Stimulated activated CD8-positive, alpha-beta memory T cell treated with anti-CD3 and anti-CD28 coated beads, Interleukin-15, amount 100 ng/mL, for 1 hour (primary cell): ENCODE measurements at regions not wholly inside any gene's neighbourhood (a gene's known extent, or its start where the extent isn't known, plus 50 kb on each side); places are given as distances from the start of the nearest gene placed in this dataset.

Experiments
- DNase-seq: peaks from one replicate; pipeline ENCODE4 v3.0.0-alpha.2; 2020; ENCODE audit warnings: low read depth

- DNase-seq = no peak
Observed at GRCh38 chr15:66947471-66947870, 117.9 kb upstream of the SMAD3 start.

DNA sequence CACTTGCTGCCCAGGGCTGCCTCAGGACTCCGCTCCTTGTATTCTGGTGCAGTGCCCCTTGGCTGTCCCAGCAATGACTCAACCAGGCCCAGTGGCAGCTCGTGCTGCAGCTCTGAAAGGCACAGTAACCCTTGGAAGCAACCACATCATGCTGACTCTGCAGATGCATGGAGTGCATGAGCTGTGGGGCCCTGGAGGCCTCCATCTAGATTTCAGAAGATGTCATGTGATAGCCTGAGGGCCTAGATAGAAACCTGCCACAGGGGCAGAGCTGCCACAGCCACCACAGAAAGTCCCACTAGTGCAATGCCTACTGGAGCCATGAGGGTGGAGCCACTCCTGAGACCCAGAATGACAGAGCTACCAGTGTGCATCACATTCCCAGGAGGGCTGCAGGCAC lies 117.1 kb upstream of the SMAD3 start:
- DNase-seq = no peak

- DNase-seq = no peak
Observed at GRCh38 chr15:66950114-66950513, 115.3 kb upstream of the SMAD3 start.

DNA sequence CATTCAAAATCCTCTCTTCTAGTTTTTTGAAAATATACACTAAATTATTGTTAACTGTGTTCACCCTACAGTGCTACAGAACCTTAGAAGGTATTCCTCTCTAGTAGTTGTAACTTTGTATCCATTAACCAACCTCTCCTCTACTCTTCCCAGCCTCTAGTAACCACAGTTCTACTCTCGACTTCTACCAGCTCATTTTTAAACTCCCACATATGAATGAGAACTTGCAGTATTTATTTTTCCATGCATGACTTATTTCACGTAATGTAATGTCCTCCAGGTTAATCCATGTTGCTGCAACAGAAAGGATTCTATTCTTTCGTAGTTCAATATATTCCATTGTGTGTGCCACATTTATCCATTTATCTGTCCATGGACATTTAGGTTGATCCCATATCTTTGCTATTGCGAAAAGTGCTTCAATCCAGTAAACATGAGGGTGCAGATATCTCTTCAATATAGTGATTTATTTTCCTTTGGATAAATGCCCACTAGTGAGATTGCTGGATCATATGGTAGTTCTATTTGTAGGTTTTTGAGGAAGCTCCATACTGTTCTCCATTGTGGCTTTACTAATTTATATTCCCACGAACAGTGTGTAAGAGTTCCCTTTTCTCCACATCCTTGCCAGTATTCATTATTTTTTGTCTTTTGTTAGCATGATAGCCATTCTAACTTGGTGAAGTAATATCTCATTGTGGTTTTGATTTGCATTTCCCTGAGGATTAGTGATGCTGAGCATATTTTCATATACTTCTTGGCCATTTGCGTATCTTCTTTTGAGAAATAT lies 113.7 kb upstream of the SMAD3 start:
- no peak for DNase-seq

DNA sequence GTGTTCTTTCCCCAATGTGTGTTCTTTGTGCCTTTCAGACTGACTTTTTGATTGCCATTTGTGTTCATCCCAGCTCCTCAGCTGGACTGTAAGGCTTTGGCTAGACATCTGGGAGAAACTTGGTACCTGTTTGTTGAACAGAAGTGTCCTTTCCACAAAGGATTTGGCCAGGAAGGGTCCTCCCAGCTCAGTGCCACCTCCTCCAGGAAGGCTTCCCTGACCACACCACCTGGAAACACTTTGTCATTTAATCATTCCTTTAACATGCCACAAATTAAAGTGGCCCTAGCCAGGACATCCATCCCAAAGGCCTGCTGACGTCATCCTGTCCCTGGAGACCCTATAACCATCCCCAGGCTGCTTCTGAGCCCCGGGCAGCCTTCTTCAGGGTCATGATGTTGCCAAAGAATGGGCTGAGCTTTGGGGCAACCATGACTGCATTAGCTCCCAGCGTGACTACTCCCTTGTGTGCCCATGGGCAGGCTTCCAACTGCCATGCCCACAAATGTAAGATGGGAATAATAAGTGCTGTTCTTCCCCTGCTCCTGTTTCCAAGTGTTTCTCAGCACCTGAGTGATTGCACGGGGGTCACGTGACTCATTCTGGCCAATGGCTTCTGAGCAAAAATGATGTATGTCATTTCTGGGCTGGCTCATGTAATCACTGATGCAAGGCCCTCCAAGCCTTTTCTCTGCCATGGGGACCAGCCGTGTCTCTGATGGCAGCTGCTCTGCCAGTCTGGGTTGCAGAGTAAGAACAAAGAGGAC lies 112.5 kb upstream of the SMAD3 start:
- DNase-seq = no peak

GRCh38 chr15:66953523-66954229 lies 111.7 kb upstream of the SMAD3 start:
- no peak for DNase-seq

- no peak for DNase-seq
Observed at GRCh38 chr15:66954601-66955000, 110.8 kb upstream of the SMAD3 start.

DNA sequence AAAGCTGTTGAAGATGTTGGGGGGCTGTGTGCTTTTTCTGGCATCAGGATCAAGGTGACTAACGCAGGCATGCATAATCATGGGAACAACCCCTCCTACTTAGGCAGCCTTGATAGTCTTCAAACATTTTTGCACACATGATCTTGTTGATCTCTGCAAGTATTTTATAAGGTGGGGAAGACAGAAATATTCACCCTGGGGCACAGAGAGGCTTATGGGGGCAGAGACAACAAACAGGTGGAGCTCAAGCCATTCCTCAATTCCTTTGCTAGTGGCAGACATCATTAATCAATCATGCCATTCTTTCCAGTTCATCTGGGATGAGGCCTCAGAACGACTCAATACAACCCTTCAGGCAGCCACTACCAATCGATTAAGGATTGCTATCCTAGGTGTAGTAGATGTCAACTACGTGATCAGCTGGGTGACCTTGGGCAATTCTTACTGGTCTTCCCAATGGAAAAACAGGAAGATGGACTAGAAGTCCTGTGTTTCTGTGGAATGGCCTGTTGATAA lies 110.3 kb upstream of the SMAD3 start:
- DNase-seq = no peak

- DNase-seq = no peak
Observed at GRCh38 chr15:66955871-66956585, 109.4 kb upstream of the SMAD3 start.

DNA sequence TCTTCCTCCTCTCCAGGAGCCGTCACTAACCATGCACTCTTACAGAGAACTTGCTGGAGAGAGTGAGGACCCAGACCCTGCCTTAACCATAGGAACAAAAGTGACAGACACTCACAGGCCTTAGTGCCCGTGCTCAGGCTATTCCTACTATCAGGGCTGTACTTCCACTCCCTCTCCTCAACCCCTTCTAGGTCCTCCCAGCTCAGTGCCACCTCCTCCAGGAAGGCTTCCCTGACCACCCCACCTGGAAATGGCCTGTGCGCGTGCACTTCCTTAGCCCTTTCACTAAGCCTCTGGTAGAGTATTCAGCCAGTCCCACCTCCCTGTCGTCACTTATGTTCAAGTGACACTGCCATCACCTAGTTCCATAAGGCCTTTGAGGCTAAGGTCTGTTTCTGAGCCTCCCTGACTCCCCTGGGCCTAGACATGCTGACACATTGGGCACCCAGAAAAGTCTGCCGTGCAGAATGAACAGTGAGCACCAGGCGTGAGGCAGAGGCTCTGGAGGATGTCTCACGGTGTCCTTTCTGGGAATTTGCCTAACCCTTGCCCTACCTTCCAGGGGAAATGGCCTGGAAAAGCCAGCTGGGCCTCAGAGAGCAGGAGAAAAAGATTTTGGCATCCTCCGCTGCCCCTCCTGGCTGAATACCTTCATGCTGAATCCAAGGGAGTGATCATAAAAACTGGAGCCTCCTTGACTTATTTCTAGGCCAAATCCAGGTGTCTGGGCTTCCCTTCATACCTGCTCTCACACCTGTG lies 108.6 kb upstream of the SMAD3 start:
- no peak for DNase-seq

DNA sequence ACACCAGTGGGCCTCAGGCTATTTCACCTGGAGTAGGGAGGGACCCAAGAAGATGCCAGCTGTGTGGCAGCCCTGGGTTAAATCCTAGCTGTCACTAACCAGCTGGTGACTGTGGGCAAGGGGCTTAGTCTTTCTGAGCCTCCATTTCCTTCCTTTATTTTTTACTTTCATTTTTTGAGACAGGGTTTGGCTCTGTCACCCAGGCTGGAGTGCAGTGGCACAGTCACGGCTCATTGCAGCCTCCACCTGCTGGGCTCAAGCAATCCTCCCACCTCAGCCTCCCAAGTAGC lies 108.0 kb upstream of the SMAD3 start:
- no peak for DNase-seq

DNA sequence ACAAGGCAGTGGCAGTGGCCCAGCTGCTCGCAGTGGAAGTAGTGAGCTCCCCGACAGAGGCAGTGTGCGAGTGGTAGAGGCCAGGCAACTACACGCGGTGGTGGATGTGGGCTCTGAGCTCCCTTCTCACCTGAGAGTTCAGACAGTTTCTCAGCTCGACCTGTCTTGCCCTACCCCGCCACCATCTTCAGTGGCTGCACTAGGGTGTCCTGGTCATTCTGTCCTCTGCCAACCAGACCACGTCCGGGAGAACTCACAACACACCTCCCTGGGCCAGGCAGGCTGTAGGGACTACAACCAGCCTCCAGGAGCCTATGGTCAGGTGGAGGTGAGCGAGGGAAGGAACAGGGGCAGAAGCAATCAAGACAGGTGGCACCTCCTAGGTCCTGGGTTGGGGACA lies 106.3 kb upstream of the SMAD3 start:
- DNase-seq = no peak

DNA sequence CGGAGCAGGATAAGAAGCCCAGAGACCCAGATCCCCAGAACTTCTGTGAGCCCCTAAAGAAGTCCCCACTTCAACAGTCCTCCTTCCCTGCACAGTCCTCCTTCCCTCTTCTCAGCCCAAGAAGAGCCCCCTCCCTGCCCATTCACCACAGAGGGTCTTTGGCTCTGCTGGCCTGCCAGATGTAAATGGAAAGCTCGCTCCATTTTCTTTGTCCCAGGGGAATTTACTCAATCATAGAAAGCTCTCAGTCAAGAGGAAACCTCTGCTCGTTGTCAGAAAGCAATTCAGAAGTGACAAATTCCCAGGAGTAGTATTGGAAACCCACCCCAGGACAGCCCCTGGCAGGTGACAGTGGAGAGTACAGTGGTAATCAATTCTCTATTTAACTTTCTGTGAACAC lies 105.5 kb upstream of the SMAD3 start:
- no peak for DNase-seq

DNA sequence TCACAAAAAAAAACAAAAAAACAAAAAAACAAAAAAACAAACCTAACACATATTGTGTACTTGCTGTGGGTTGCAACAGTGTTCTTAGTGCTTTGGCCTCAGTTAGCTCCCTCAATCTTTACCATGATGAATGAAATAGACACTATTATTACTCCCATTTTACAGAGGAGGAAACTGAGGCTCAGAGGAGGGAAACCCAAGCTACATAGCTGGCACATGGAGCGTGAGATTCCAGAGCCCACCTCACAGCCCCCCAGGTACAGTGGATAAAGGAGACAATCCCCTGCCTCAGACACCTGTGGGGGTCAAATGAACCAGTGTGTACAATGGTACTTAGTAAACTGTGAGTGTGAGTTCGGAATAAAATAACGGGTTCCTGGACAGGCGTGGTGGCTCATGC lies 104.9 kb upstream of the SMAD3 start:
- DNase-seq = no peak

DNA sequence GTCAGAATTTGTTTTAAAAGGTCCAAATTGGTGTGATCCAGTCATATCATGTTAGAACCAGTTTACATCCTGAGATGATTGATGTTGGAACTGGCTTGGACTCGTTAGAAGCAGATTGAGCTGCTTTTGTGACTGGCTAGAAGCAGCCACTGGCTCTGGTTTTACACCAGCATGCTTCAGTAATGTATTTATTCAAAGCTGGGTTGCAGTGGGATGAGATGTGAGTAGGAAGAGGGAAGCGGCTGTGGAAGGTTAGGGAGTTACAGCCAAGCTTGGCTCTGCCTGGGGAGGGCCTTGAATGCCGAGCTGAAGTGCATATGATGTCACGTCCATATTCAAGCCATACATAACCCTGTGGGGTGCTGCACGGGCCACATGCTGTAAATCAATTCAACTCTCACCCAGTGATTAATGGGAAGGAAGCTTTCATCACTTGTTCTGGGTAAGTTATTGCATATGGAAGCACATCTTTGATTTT lies 104.0 kb upstream of the SMAD3 start:
- no peak for DNase-seq

- DNase-seq = no peak
Observed at GRCh38 chr15:66961901-66962300, 103.5 kb upstream of the SMAD3 start.

DNA sequence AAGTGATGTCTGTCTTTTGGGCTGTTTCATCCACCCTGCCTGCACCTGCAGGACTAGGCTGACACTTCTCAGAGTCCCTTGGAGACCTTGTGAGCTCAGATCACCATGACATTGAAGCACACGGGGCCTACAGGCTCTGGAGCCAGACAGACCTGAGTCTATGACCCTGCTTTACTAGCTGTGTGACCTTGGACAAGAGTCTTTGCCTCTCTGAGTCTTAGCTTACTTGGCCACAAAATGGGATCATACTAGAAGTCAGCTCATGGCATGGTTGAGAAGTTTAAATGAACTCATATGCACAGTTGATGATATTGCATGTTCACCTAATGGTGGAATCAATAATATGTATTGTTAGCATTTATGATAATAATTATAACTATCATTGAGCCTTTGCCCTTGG lies 102.9 kb upstream of the SMAD3 start:
- DNase-seq = no peak

DNA sequence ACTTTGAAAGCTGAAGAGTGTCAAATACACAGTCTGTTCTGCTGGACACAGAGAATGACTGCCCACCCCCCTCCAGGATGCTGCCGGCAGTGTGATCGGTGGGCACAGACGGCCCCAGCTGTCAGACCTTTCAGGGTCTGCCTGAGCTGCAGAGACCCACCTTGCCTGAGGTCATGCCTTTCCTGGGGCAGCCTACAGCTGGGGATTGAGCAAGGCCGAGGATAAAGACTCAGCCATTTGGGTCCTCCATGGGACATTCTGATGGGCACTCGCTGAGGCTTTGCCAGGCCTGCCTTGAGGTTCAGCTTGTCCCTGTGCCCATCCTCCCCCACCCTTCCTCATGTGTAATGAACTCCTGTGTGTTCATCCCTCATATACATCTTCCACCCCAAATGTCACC lies 102.3 kb upstream of the SMAD3 start:
- DNase-seq = no peak

DNA sequence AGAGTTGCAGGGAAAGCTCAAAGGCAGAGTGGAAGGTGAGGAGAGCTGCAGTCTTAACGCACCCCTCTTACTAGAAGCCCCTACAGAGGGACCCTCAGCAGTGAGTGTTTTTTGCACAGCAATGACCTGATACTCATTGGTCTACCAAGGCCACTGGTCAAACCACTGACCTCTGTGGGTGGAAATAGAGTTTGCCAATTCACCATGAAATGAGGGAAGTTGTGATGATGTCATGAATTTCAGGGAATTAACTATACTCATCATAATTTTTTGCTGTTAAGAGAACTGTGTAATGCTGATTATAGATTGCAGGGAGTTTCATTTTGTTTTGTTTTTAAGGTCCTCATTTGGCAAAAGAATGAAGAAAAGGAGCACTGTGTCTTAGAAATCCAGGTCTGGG lies 101.7 kb upstream of the SMAD3 start:
- DNase-seq = no peak

DNA sequence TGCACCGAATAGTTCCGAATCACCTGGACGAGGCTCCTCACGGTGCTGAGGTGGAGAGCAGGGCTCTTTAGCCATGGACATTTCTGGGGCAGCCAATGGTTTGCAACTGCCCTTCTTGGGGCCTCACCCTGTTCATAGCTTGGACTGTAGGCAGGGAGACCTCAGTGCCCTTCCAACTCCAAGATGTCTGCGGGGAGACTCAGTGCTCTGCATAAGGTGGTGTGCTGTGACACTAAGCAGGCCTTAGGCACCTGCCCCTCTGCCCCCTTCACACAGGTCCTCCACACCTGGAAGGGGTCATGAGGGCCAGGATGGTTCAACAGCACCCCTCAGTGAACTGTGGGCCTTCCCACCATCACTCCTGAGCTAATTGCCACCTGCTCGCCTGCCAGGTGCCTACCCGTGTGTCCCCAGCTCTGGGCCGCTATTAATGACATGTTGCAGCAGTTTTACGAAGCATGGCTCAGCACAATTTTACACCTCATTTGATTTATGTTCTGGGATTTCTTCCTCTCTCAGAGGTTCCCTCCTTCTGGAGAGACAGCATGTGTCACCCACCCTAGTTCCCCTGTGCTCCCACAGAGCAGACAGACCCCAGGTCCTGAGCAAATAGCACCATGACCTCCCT lies 101.2 kb upstream of the SMAD3 start:
- no peak for DNase-seq

- DNase-seq = no peak
Observed at GRCh38 chr15:66964791-66965190, 100.6 kb upstream of the SMAD3 start.
